HepG2 (cell line): ENCODE measurements at regions not wholly inside any gene's neighbourhood (a gene's known extent, or its start where the extent isn't known, plus 50 kb on each side); places are given as distances from the start of the nearest gene placed in this dataset.

ENCODE experiments used
- ATAC-seq: fragments of 200-7000 bp; cut with Tn5 transposase; 3 replicates; pipeline ENCODE4 v1.9.1; 2020; ENCODE audit warnings: mild to moderate bottlenecking, moderate library complexity
- BruUV-seq: library from RNA; stranded (reverse); fragments of 400-500 nt; replicated peaks from 2 replicates; lab custom pipeline; 2021; lab: Mats Ljungman, UMichigan
- CTCF ChIA-PET: fragments of 300-600 bp; formaldehyde crosslinking; extraction: SDS; loops from one replicate; lab custom pipeline; 2021; ENCODE audit warnings: low total read pairs, inconsistent platforms, low intra/inter-chr PET ratio; lab: Yijun Ruan, JAX
- POLR2A ChIA-PET: fragments of 350-600 bp; sonication (Branson Sonifier 250); formaldehyde crosslinking; loops from one replicate; lab custom pipeline; 2020; ENCODE audit warnings: antibody characterized with exemption, inconsistent platforms; lab: Yijun Ruan, JAX
- DNase-seq: peaks from one replicate; pipeline ENCODE4 v3.0.0-alpha.2; 2015; ENCODE audit warnings: low spot score
- FAIRE-seq: peaks from 3 replicates; lab custom pipeline; 2011; peaks lifted over from hg19 to GRCh38; lab: Jason Lieb, UNC
- H2AFZ ChIP-seq: one replicate; pipeline ENCODE4 v1.6.1; 2011; ENCODE audit warnings: low read length, inconsistent platforms
- H3K27ac ChIP-seq: fragments of 300-600 bp; 3 replicates; pipeline ENCODE4 v1.8.0; 2011; ENCODE audit warnings: mixed run types, mild to moderate bottlenecking, mixed read lengths, low read length, inconsistent platforms; ENCODE audit not compliant: insufficient read depth; ENCODE audit errors: extremely low read length
- H3K27me3 ChIP-seq, 2 experiments: fragments of 200-600 bp in 1 of 2; 2 replicates in 1 of 2; 3 replicates in 1 of 2; pipeline versions ENCODE4 v1.6.0 to v1.8.0; 2011; ENCODE audit warnings: low read length in 2 of 2, mild to moderate bottlenecking in 2 of 2, moderate library complexity in 2 of 2, inconsistent platforms in 1 of 2; ENCODE audit not compliant: insufficient read depth in 2 of 2, control insufficient read depth in 1 of 2
- H3K36me3 ChIP-seq, 2 experiments: fragments of 200-600 bp in 1 of 2; replicated peaks in 1 of 2; 2 replicates in 1 of 2; 3 replicates in 1 of 2; pipeline versions ENCODE4 v1.5.1 to v1.8.0; 2011; ENCODE audit warnings: low read length in 2 of 2, inconsistent platforms in 1 of 2; ENCODE audit not compliant: insufficient read depth in 2 of 2, control insufficient read depth in 1 of 2
- H3K4me1 ChIP-seq: 2 replicates; pipeline ENCODE4 v1.5.1; 2012; ENCODE audit warnings: low read length, inconsistent platforms; ENCODE audit not compliant: insufficient read depth
- H3K4me2 ChIP-seq: 2 replicates; pipeline ENCODE4 v1.6.0; 2011; ENCODE audit warnings: low read depth, low read length, inconsistent platforms
- H3K4me3 ChIP-seq, 3 experiments: fragments of 200-600 bp in 1 of 3; sonication (generic), shearing (Covaris generic) in 1 of 3; replicated peaks in 1 of 3; 2 replicates each; pipeline ENCODE4 v1.5.1; 2011 to 2016; ENCODE audit warnings: low read length in 3 of 3, inconsistent platforms in 2 of 3, low read depth in 2 of 3, mild to moderate bottlenecking in 2 of 3, control low read depth in 1 of 3, mixed read lengths in 1 of 3; ENCODE audit not compliant: insufficient read depth in 1 of 3
- H3K79me2 ChIP-seq: one replicate; pipeline ENCODE4 v1.6.1; 2011; ENCODE audit warnings: low read length, inconsistent platforms; ENCODE audit not compliant: insufficient read depth
- H3K9ac ChIP-seq: 2 replicates; pipeline ENCODE4 v1.6.0; 2011; ENCODE audit warnings: mild to moderate bottlenecking, low read depth, low read length, inconsistent platforms; ENCODE audit not compliant: insufficient read depth
- H3K9me3 ChIP-seq: 2 replicates; pipeline ENCODE4 v1.5.1; 2012; ENCODE audit warnings: mild to moderate bottlenecking, low read length
- H4K20me1 ChIP-seq: 2 replicates; pipeline ENCODE4 v1.6.0; 2011; ENCODE audit warnings: inconsistent platforms, mild to moderate bottlenecking, low read length, moderate library complexity; ENCODE audit not compliant: insufficient read depth
- ATRX ChIP-seq: sonication (generic); formaldehyde crosslinking; IDR thresholded peaks from 2 replicates; pipeline ENCODE4 v1.4.0; 2020; ENCODE audit warnings: missing genetic modification reagents, borderline replicate concordance
- ETV6 ChIP-seq: sonication (generic); formaldehyde crosslinking; conservative IDR thresholded peaks from 2 replicates; pipeline ENCODE4 v1.4.0; 2020; ENCODE audit warnings: missing genetic modification reagents
- FOXK2 ChIP-seq: fragments of 450-650 bp; IDR thresholded peaks from 2 replicates; pipeline ENCODE4 v1.6.1; 2016
- HNRNPLL ChIP-seq: fragments of 200-400 bp; formaldehyde crosslinking; IDR thresholded peaks from 2 replicates; pipeline ENCODE4 v1.6.1; 2017; ENCODE audit warnings: mild to moderate bottlenecking, low read depth, low read length; ENCODE audit not compliant: poor library complexity, severe bottlenecking
- MXI1 ChIP-seq: IDR thresholded peaks from 3 replicates; pipeline ENCODE4 v1.6.1; 2012; ENCODE audit warnings: low read depth, low read length, inconsistent platforms, borderline replicate concordance
- RBFOX2 ChIP-seq: fragments of 200-400 bp; formaldehyde crosslinking; IDR thresholded peaks from 2 replicates; pipeline ENCODE4 v1.6.1; 2017; ENCODE audit warnings: low read depth, mild to moderate bottlenecking, low read length
- ZFP36L2 ChIP-seq: sonication (generic); formaldehyde crosslinking; IDR thresholded peaks from 2 replicates; pipeline ENCODE4 v1.4.0; 2020; ENCODE audit warnings: missing genetic modification reagents
- ZFX ChIP-seq: sonication (generic); formaldehyde crosslinking; IDR thresholded peaks from 2 replicates; pipeline ENCODE4 v1.4.0; 2020; ENCODE audit warnings: mild to moderate bottlenecking, low read depth, missing genetic modification reagents, moderate library complexity
- ZNF282 ChIP-seq: fragments of 450-650 bp; IDR thresholded peaks from 2 replicates; pipeline ENCODE4 v1.6.1; 2018; ENCODE audit not compliant: partially characterized antibody
- ZNF549 ChIP-seq: sonication (generic); formaldehyde crosslinking; IDR thresholded peaks from 2 replicates; pipeline ENCODE4 v1.5.0; 2020; ENCODE audit warnings: missing genetic modification reagents
- ZNF816 ChIP-seq: sonication (generic); formaldehyde crosslinking; IDR thresholded peaks from 2 replicates; pipeline ENCODE4 v1.8.0; 2022; ENCODE audit warnings: missing genetic modification reagents, mild to moderate bottlenecking, borderline replicate concordance
- WGBS: methylation state at CpG from one replicate; pipeline ENCODE4 v1.1.6; 2017; ENCODE audit warnings: low lambda C conversion rate; 5-methylcytosine and 5-hydroxymethylcytosine counted together
- in situ Hi-C: cut with HindIII; loops from 2 replicates; pipeline ENCODE4 v1.10.0; 2017; ENCODE audit warnings: low pct_unique_long_range_greater_than_20kb; ENCODE audit not compliant: extremely low pct_ligation_motif_present
- intact Hi-C: fragments of 100-400 bp; cut with micrococcal nuclease; formaldehyde crosslinking; loops from one replicate; pipeline ENCODE4 v1.10.0; 2022; ENCODE audit not compliant: unreplicated experiment
- TF ChIP-seq, protein P1 (sequence below): sonication (generic); formaldehyde crosslinking; IDR thresholded peaks from 2 replicates; pipeline ENCODE4 v1.4.0; 2020; ENCODE audit warnings: missing genetic modification reagents
- TF ChIP-seq, protein P2 (sequence below): IDR thresholded peaks from 2 replicates; pipeline ENCODE4 v1.6.1; 2016; ENCODE audit warnings: low read depth
- TF ChIP-seq, protein P3 (sequence below): sonication (generic); formaldehyde crosslinking; conservative IDR thresholded peaks from 2 replicates; pipeline ENCODE4 v1.4.0; 2020; ENCODE audit warnings: missing genetic modification reagents
- TF ChIP-seq, protein P4 (sequence below): sonication (generic); formaldehyde crosslinking; conservative IDR thresholded peaks from 2 replicates; pipeline ENCODE4 v1.8.1; 2023; ENCODE audit warnings: missing genetic modification reagents
- TF ChIP-seq, protein P5 (sequence below): sonication (generic); formaldehyde crosslinking; IDR thresholded peaks from 2 replicates; pipeline ENCODE4 v1.8.1; 2023; ENCODE audit warnings: mild to moderate bottlenecking, missing genetic modification reagents

DNA sequence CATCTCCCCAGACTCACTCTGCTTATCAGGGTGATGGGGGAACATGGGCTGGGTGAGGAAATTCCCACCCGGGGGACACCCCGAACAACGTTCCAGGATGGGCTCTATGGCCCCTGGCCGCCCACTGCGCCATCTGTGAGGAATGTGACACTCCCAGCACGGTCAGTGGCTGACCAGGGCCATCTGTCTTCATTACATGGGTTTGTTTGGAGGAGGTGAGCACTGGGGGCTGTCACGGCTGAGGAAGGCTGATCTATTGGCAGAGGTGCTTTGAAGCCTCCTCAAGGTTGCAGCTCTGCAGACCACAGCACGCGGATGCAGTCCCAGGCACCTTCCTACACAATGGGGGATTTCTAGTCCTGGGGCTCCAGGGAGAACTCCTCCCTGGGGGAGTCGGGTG lies 214.1 kb upstream of the FOXF1 start:
- no peak overlapping the region for H3K27ac ChIP-seq
- no peak for DNase-seq
- POLR2A ChIA-PET = no interaction called here

More for the DNA sequence above, 214.1 kb upstream of the FOXF1 start:
- TF ChIP-seq ATRX (CRISPR knock-in tag) = no peak
- TF ChIP-seq, protein P1, sequence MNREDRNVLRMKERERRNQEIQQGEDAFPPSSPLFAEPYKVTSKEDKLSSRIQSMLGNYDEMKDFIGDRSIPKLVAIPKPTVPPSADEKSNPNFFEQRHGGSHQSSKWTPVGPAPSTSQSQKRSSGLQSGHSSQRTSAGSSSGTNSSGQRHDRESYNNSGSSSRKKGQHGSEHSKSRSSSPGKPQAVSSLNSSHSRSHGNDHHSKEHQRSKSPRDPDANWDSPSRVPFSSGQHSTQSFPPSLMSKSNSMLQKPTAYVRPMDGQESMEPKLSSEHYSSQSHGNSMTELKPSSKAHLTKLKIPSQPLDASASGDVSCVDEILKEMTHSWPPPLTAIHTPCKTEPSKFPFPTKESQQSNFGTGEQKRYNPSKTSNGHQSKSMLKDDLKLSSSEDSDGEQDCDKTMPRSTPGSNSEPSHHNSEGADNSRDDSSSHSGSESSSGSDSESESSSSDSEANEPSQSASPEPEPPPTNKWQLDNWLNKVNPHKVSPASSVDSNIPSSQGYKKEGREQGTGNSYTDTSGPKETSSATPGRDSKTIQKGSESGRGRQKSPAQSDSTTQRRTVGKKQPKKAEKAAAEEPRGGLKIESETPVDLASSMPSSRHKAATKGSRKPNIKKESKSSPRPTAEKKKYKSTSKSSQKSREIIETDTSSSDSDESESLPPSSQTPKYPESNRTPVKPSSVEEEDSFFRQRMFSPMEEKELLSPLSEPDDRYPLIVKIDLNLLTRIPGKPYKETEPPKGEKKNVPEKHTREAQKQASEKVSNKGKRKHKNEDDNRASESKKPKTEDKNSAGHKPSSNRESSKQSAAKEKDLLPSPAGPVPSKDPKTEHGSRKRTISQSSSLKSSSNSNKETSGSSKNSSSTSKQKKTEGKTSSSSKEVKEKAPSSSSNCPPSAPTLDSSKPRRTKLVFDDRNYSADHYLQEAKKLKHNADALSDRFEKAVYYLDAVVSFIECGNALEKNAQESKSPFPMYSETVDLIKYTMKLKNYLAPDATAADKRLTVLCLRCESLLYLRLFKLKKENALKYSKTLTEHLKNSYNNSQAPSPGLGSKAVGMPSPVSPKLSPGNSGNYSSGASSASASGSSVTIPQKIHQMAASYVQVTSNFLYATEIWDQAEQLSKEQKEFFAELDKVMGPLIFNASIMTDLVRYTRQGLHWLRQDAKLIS = no peak
- TF ChIP-seq, protein P2, sequence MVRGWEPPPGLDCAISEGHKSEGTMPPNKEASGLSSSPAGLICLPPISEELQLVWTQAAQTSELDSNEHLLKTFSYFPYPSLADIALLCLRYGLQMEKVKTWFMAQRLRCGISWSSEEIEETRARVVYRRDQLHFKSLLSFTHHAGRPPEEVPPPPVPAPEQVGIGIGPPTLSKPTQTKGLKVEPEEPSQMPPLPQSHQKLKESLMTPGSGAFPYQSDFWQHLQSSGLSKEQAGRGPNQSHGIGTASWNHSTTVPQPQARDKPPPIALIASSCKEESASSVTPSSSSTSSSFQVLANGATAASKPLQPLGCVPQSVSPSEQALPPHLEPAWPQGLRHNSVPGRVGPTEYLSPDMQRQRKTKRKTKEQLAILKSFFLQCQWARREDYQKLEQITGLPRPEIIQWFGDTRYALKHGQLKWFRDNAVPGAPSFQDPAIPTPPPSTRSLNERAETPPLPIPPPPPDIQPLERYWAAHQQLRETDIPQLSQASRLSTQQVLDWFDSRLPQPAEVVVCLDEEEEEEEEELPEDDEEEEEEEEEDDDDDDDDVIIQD (CRISPR knock-in tag) = no peak
- TF ChIP-seq, protein P3, sequence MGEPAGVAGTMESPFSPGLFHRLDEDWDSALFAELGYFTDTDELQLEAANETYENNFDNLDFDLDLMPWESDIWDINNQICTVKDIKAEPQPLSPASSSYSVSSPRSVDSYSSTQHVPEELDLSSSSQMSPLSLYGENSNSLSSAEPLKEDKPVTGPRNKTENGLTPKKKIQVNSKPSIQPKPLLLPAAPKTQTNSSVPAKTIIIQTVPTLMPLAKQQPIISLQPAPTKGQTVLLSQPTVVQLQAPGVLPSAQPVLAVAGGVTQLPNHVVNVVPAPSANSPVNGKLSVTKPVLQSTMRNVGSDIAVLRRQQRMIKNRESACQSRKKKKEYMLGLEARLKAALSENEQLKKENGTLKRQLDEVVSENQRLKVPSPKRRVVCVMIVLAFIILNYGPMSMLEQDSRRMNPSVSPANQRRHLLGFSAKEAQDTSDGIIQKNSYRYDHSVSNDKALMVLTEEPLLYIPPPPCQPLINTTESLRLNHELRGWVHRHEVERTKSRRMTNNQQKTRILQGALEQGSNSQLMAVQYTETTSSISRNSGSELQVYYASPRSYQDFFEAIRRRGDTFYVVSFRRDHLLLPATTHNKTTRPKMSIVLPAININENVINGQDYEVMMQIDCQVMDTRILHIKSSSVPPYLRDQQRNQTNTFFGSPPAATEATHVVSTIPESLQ (CRISPR knock-in tag) = no peak
- no peak for TF ChIP-seq ZNF816 (CRISPR knock-in tag)
- TF ChIP-seq, protein P4, sequence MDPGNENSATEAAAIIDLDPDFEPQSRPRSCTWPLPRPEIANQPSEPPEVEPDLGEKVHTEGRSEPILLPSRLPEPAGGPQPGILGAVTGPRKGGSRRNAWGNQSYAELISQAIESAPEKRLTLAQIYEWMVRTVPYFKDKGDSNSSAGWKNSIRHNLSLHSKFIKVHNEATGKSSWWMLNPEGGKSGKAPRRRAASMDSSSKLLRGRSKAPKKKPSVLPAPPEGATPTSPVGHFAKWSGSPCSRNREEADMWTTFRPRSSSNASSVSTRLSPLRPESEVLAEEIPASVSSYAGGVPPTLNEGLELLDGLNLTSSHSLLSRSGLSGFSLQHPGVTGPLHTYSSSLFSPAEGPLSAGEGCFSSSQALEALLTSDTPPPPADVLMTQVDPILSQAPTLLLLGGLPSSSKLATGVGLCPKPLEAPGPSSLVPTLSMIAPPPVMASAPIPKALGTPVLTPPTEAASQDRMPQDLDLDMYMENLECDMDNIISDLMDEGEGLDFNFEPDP = no peak
- TF ChIP-seq ZFP36L2 = no peak
- TF ChIP-seq ZNF549 (CRISPR knock-in tag) = no peak
- no peak for TF ChIP-seq ETV6 (CRISPR knock-in tag)
- no peak for TF ChIP-seq ZNF282
- no peak for TF ChIP-seq HNRNPLL
- TF ChIP-seq ZFX (CRISPR knock-in tag) = no peak
- TF ChIP-seq, protein P5, sequence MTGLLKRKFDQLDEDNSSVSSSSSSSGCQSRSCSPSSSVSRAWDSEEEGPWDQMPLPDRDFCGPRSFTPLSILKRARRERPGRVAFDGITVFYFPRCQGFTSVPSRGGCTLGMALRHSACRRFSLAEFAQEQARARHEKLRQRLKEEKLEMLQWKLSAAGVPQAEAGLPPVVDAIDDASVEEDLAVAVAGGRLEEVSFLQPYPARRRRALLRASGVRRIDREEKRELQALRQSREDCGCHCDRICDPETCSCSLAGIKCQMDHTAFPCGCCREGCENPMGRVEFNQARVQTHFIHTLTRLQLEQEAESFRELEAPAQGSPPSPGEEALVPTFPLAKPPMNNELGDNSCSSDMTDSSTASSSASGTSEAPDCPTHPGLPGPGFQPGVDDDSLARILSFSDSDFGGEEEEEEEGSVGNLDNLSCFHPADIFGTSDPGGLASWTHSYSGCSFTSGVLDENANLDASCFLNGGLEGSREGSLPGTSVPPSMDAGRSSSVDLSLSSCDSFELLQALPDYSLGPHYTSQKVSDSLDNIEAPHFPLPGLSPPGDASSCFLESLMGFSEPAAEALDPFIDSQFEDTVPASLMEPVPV = no peak
- TF ChIP-seq RBFOX2 = no peak
- TF ChIP-seq FOXK2 = no peak
- no peak for TF ChIP-seq MXI1
- in situ Hi-C loops (no loop called here), intact Hi-C loops (no loop called here)
- Histone ChIP-seq H3K4me1 (no peaks in the 10 kb centered on the region), H3K4me2 (no peak overlapping the region), H3K4me3 (no peak overlapping the region), H3K36me3 (no peaks in the 10 kb centered on the region), H2AFZ (no peak overlapping the region), H3K9ac (no peak overlapping the region), H4K20me1 (peaks cover 4% of the 10 kb centered on the region; the same call in 1 of the 2 replicates), H3K79me2 (no peaks in the 10 kb centered on the region), H3K9me3 (no peaks in the 10 kb centered on the region), H3K27me3 (peaks cover 17 to 90% of the 10 kb centered on the region in 2 experiments)
- CTCF ChIA-PET = no interaction called here
- no TSS peak for BruUV-seq
- 0% methylated on average over 4 of the region's 10 CpGs for WGBS
- no peak for ATAC-seq
- no peak for FAIRE-seq
